ENCODE measurements at regions not wholly inside any gene's neighbourhood (a gene's known extent, or its start where the extent isn't known, plus 50 kb on each side); places are given as distances from the start of the nearest gene placed in this dataset.
"Not testable (repeated sequence)": the region's sequence is repeated elsewhere in the genome, so short reads cannot be mapped to it uniquely, and the experiment has no call there.

- DNase-seq: no peak
Observed at GRCh38 chr12:89151536-89151935, 200.8 kb downstream of the DUSP6 start.

- DNase-seq: not testable (repeated sequence)
Observed at GRCh38 chr12:89150789-89151188, 201.5 kb downstream of the DUSP6 start.

GRCh38 chr12:89140602-89141238, 211.6 kb downstream of the DUSP6 start:
- DNase-seq: no peak

GRCh38 chr12:89140141-89140540, 212.2 kb downstream of the DUSP6 start:
- DNase-seq: no peak

- no peak for DNase-seq
Observed at GRCh38 chr12:89139390-89139789, 212.9 kb downstream of the DUSP6 start.

- peak; percentile 27 for DNase-seq
Observed at GRCh38 chr12:89138048-89138852, 214.1 kb downstream of the DUSP6 start.

- DNase-seq: no peak
Observed at GRCh38 chr12:89135976-89136634, 216.2 kb downstream of the DUSP6 start.

- DNase-seq: no peak
Observed at GRCh38 chr12:89134213-89134770, 218.0 kb downstream of the DUSP6 start.

- no peak for DNase-seq
Observed at GRCh38 chr12:89129167-89129870, 223.0 kb downstream of the DUSP6 start.

GRCh38 chr12:89126712-89127111, 225.6 kb downstream of the DUSP6 start:
- no peak for DNase-seq

GRCh38 chr12:89122852-89123251, 229.4 kb downstream of the DUSP6 start:
- no peak for DNase-seq

GRCh38 chr12:89117448-89118034, 234.8 kb downstream of the DUSP6 start:
- DNase-seq: no peak

GRCh38 chr12:89111964-89112363, 240.3 kb downstream of the DUSP6 start:
- no peak for DNase-seq

- no peak for DNase-seq
Observed at GRCh38 chr12:89108265-89108664, 244.0 kb downstream of the DUSP6 start.

- DNase-seq: no peak
Observed at GRCh38 chr12:89106950-89107349, 245.4 kb downstream of the DUSP6 start.

- DNase-seq: no peak
Observed at GRCh38 chr12:89105243-89105642, 247.1 kb downstream of the DUSP6 start.

- DNase-seq: no peak
Observed at GRCh38 chr12:89103831-89104230, 248.5 kb downstream of the DUSP6 start.

- DNase-seq: no peak
Observed at GRCh38 chr12:89101440-89101839, 250.9 kb downstream of the DUSP6 start.

- DNase-seq: peak; percentile 72
Observed at GRCh38 chr12:89098441-89099112, 253.7 kb downstream of the DUSP6 start.

GRCh38 chr12:89092297-89092696, 260.0 kb downstream of the DUSP6 start:
- DNase-seq: no peak

GRCh38 chr12:89091293-89091841, 260.9 kb downstream of the DUSP6 start:
- DNase-seq: no peak

GRCh38 chr12:89089264-89089663, 263.0 kb downstream of the DUSP6 start:
- no peak for DNase-seq
